ENCODE measurements at regions not wholly inside any gene's neighbourhood (a gene's known extent, or its start where the extent isn't known, plus 50 kb on each side); places are given as distances from the start of the nearest gene placed in this dataset.

- TF ChIP-seq, protein P1, sequence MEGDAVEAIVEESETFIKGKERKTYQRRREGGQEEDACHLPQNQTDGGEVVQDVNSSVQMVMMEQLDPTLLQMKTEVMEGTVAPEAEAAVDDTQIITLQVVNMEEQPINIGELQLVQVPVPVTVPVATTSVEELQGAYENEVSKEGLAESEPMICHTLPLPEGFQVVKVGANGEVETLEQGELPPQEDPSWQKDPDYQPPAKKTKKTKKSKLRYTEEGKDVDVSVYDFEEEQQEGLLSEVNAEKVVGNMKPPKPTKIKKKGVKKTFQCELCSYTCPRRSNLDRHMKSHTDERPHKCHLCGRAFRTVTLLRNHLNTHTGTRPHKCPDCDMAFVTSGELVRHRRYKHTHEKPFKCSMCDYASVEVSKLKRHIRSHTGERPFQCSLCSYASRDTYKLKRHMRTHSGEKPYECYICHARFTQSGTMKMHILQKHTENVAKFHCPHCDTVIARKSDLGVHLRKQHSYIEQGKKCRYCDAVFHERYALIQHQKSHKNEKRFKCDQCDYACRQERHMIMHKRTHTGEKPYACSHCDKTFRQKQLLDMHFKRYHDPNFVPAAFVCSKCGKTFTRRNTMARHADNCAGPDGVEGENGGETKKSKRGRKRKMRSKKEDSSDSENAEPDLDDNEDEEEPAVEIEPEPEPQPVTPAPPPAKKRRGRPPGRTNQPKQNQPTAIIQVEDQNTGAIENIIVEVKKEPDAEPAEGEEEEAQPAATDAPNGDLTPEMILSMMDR (conservative IDR thresholded peaks at IDR 0.05): no peak
- no peak for TF ChIP-seq ZFX (IDR thresholded peaks at IDR 0.05)
These were observed 134.5 kb upstream of the TLL1 start for GRCh38 chr4:165738571-165738970.
